H1 (cell line): ENCODE measurements at regions not wholly inside any gene's neighbourhood (a gene's known extent, or its start where the extent isn't known, plus 50 kb on each side); places are given as distances from the start of the nearest gene placed in this dataset.

ENCODE experiments used
- CTCF ChIA-PET: fragments of 300-600 bp; sonication (Branson Sonifier 250); formaldehyde crosslinking; loops from one replicate; lab custom pipeline; 2021; ENCODE audit not compliant: partially characterized antibody; lab: Charles Lee
- POLR2A ChIA-PET: fragments of 300-600 bp; sonication (Branson Sonifier 250); formaldehyde crosslinking; loops from one replicate; lab custom pipeline; 2021; ENCODE audit warnings: inconsistent platforms; ENCODE audit not compliant: partially characterized antibody; lab: Charles Lee
- DNase-seq, 2 experiments: peaks; one replicate each; pipeline versions ENCODE4 v3.0.0 to v3.0.0-alpha.2; 2010 to 2022; ENCODE audit warnings: low spot score in 2 of 2, low read depth in 1 of 2, mixed read lengths in 1 of 2
- FAIRE-seq: peaks from 2 replicates; lab custom pipeline; 2011; peaks lifted over from hg19 to GRCh38; lab: Jason Lieb, UNC
- H2AFZ ChIP-seq: 2 replicates; pipeline ENCODE4 v1.8.1; 2012; ENCODE audit warnings: low read length, inconsistent platforms
- H2AK5ac ChIP-seq: 2 replicates; pipeline ENCODE4 v1.6.1; 2013; ENCODE audit warnings: low read depth, low read length
- H2BK120ac ChIP-seq: replicated peaks from 2 replicates; pipeline ENCODE3; 2013; ENCODE audit warnings: low read depth, low read length, inconsistent platforms
- H2BK12ac ChIP-seq: 2 replicates; pipeline ENCODE4 v1.6.1; 2013; ENCODE audit warnings: low read depth, low read length
- H2BK15ac ChIP-seq: 2 replicates; pipeline ENCODE4 v1.6.1; 2013; ENCODE audit warnings: low read length
- H2BK20ac ChIP-seq: 2 replicates; pipeline ENCODE4 v1.6.1; 2013; ENCODE audit warnings: low read length
- H2BK5ac ChIP-seq: 2 replicates; pipeline ENCODE4 v1.6.1; 2013; ENCODE audit warnings: low read depth, low read length
- H3K14ac ChIP-seq: 2 replicates; pipeline ENCODE4 v1.6.1; 2013; ENCODE audit warnings: inconsistent platforms; ENCODE audit not compliant: insufficient read length
- H3K18ac ChIP-seq: 2 replicates; pipeline ENCODE4 v1.6.1; 2013; ENCODE audit warnings: low read length; ENCODE audit errors: extremely low read depth
- H3K23ac ChIP-seq: 2 replicates; pipeline ENCODE4 v1.6.1; 2013; ENCODE audit warnings: inconsistent platforms; ENCODE audit not compliant: insufficient read length
- H3K23me2 ChIP-seq: 2 replicates; pipeline ENCODE4 v1.6.1; 2013; ENCODE audit warnings: low read depth, low read length
- H3K27ac ChIP-seq: 2 replicates; pipeline ENCODE4 v1.6.1; 2011; ENCODE audit warnings: low read depth, low read length, inconsistent platforms
- H3K27me3 ChIP-seq, 4 experiments: replicated peaks in 1 of 4; 1 replicate in 1 of 4; 2 replicates in 3 of 4; pipeline versions ENCODE4 v1.6.1 to v1.8.1; 2011 to 2013; ENCODE audit warnings: low read length in 3 of 4, mild to moderate bottlenecking in 3 of 4, inconsistent platforms in 2 of 4, mixed read lengths in 2 of 4, moderate library complexity in 1 of 4; ENCODE audit not compliant: control insufficient read depth in 3 of 4, insufficient read depth in 3 of 4; ENCODE audit errors: extremely low read depth in 1 of 4
- H3K36me3 ChIP-seq, 4 experiments: 2 replicates each; pipeline versions ENCODE4 v1.6.1 to v1.8.1; 2011 to 2013; ENCODE audit warnings: mild to moderate bottlenecking in 4 of 4, low read length in 3 of 4, moderate library complexity in 2 of 4, control low read depth in 1 of 4, inconsistent platforms in 1 of 4; ENCODE audit not compliant: insufficient read depth in 4 of 4, control insufficient read depth in 2 of 4
- H3K4ac ChIP-seq: replicated peaks from 2 replicates; pipeline ENCODE3; 2013; ENCODE audit warnings: low read length, low read depth, mixed read lengths, inconsistent platforms; ENCODE audit not compliant: insufficient read length
- H3K4me1 ChIP-seq, 4 experiments: replicated peaks in 1 of 4; 1 replicate in 1 of 4; 2 replicates in 3 of 4; pipeline versions ENCODE4 v1.6.1 to v1.8.1; 2011 to 2013; ENCODE audit warnings: low read length in 3 of 4, inconsistent platforms in 2 of 4, mixed read lengths in 1 of 4; ENCODE audit not compliant: insufficient read depth in 4 of 4, control insufficient read depth in 3 of 4
- H3K4me2 ChIP-seq, 2 experiments: 2 replicates each; pipeline versions ENCODE4 v1.6.1 to v1.8.1; 2011 to 2013; ENCODE audit warnings: low read depth in 2 of 2, low read length in 2 of 2, control low read depth in 1 of 2, inconsistent platforms in 1 of 2, mild to moderate bottlenecking in 1 of 2; ENCODE audit not compliant: insufficient read depth in 1 of 2
- H3K4me3 ChIP-seq, 4 experiments: fragments of 200-600, 300-600 bp in 1 of 4; sonication (generic), shearing (Covaris generic), sonication (Bioruptor Twin) in 1 of 4; 2 replicates each; pipeline versions ENCODE4 v1.5.1 to v1.8.1; 2011 to 2016; ENCODE audit warnings: low read length in 4 of 4, low read depth in 3 of 4, control low read depth in 2 of 4, inconsistent platforms in 2 of 4, mild to moderate bottlenecking in 2 of 4, mixed read lengths in 1 of 4, moderate library complexity in 1 of 4; ENCODE audit not compliant: insufficient read depth in 2 of 4; ENCODE audit errors: extremely low read depth in 1 of 4
- H3K56ac ChIP-seq: replicated peaks from 2 replicates; pipeline ENCODE3; 2013; ENCODE audit warnings: low read depth, mild to moderate bottlenecking, mixed read lengths, low read length, inconsistent platforms; ENCODE audit not compliant: insufficient read length
- H3K79me1 ChIP-seq: 2 replicates; pipeline ENCODE4 v1.6.1; 2013; ENCODE audit warnings: low read depth, low read length, control low read depth
- H3K79me2 ChIP-seq, 2 experiments: 2 replicates each; pipeline versions ENCODE4 v1.6.1 to v1.8.1; 2012 to 2013; ENCODE audit warnings: low read length in 2 of 2, mild to moderate bottlenecking in 2 of 2, inconsistent platforms in 1 of 2; ENCODE audit not compliant: insufficient read depth in 2 of 2, control insufficient read depth in 1 of 2
- H3K9ac ChIP-seq, 4 experiments: replicated peaks in 1 of 4; 1 replicate in 1 of 4; 2 replicates in 3 of 4; pipeline versions ENCODE4 v1.6.1 to v1.8.1; 2011 to 2013; ENCODE audit warnings: low read depth in 3 of 4, low read length in 3 of 4, control low read depth in 2 of 4, mild to moderate bottlenecking in 2 of 4, moderate library complexity in 2 of 4, inconsistent platforms in 1 of 4; ENCODE audit errors: extremely low read depth in 1 of 4
- H3K9me3 ChIP-seq, 2 experiments: 2 replicates each; pipeline versions ENCODE4 v1.6.1 to v1.8.1; 2012 to 2013; ENCODE audit warnings: mild to moderate bottlenecking in 2 of 2, moderate library complexity in 2 of 2, control low read depth in 1 of 2, inconsistent platforms in 1 of 2, low read depth in 1 of 2, low read length in 1 of 2, mixed read lengths in 1 of 2; ENCODE audit not compliant: insufficient read depth in 2 of 2
- H4K20me1 ChIP-seq, 2 experiments: replicated peaks in 1 of 2; 2 replicates each; pipeline versions ENCODE3 to v1.8.1; 2011 to 2013; ENCODE audit warnings: inconsistent platforms in 2 of 2, low read length in 2 of 2, mild to moderate bottlenecking in 1 of 2; ENCODE audit not compliant: insufficient read depth in 2 of 2, control insufficient read depth in 1 of 2
- H4K5ac ChIP-seq: 2 replicates; pipeline ENCODE4 v1.6.1; 2013; ENCODE audit warnings: low read length, low read depth, mixed read lengths, inconsistent platforms; ENCODE audit not compliant: insufficient read length
- H4K8ac ChIP-seq: 2 replicates; pipeline ENCODE4 v1.8.0; 2013; ENCODE audit warnings: mild to moderate bottlenecking, moderate library complexity, low read length, inconsistent platforms; ENCODE audit not compliant: insufficient read depth; ENCODE audit errors: extremely low read depth
- H4K91ac ChIP-seq: replicated peaks from 2 replicates; pipeline ENCODE3; 2013; ENCODE audit warnings: low read length, mixed read lengths, inconsistent platforms; ENCODE audit not compliant: insufficient read length
- CBX8 ChIP-seq: fragments of 300-800, 300-1000 bp; sonication (generic); IDR thresholded peaks from 2 replicates; pipeline ENCODE4 v1.7.1; 2016; ENCODE audit warnings: low read depth, low read length, borderline replicate concordance
- CEBPB ChIP-seq: IDR thresholded peaks from 2 replicates; pipeline ENCODE4 v1.6.1; 2012; ENCODE audit warnings: low read depth, low read length
- EGR1 ChIP-seq: IDR thresholded peaks from 2 replicates; pipeline ENCODE4 v1.6.1; 2011; ENCODE audit warnings: low read depth, low read length, borderline replicate concordance
- GTF2F1 ChIP-seq: IDR thresholded peaks from 2 replicates; pipeline ENCODE4 v1.6.1; 2012; ENCODE audit warnings: low read depth, low read length, improper control_type of control experiment, borderline replicate concordance
- SIRT6 ChIP-seq: IDR thresholded peaks from one replicate; pipeline ENCODE4 v1.7.1; 2012; ENCODE audit warnings: low read length, inconsistent platforms
- SP1 ChIP-seq: IDR thresholded peaks from 2 replicates; pipeline ENCODE4 v1.6.1; 2011; ENCODE audit warnings: low read depth, low read length
- USF2 ChIP-seq: IDR thresholded peaks from 2 replicates; pipeline ENCODE4 v1.6.1; 2011; ENCODE audit warnings: low read length, improper control_type of control experiment
- WGBS, 2 experiments: shearing (Covaris generic) in 1 of 2; methylation state at CpG; one replicate each; pipeline versions ENCODE4 v1.1.6 to v1.1.7; 2013 to 2015; ENCODE audit warnings: low lambda C conversion rate in 2 of 2, mixed read lengths in 2 of 2, inconsistent platforms in 1 of 2, low coverage in 1 of 2, missing lambda C conversion rate in 1 of 2; ENCODE audit not compliant: insufficient replicate concordance in 2 of 2, insufficient coverage in 1 of 2, insufficient read length in 1 of 2; ENCODE audit errors: extremely low coverage in 1 of 2, missing lambda C conversion rate in 1 of 2; 5-methylcytosine and 5-hydroxymethylcytosine counted together

GRCh38 chr15:31815411-31816155 lies 214.7 kb upstream of the CHRNA7 start:
- Histone ChIP-seq H2BK5ac (no peak overlapping the region), H3K23me2 (peaks cover 5% of the 10 kb centered on the region; the same call in 1 of the 2 replicates), H3K79me2 (no peaks in the 10 kb centered on the region), H2BK12ac (no peak overlapping the region), H4K8ac (no peak overlapping the region)
- no peak for FAIRE-seq
- no peak for TF ChIP-seq SIRT6
- TF ChIP-seq SP1, result no peak
- TF ChIP-seq CEBPB, result no peak
- TF ChIP-seq GTF2F1, result no peak
- no peak for TF ChIP-seq CBX8
- TF ChIP-seq USF2, result no peak
- TF ChIP-seq EGR1, result no peak
- TF ChIP-seq, all 59 proteins: peak for 0
- Histone ChIP-seq H3K4ac (no peak overlapping the region), H3K18ac (no peak overlapping the region), H2AFZ (no peak overlapping the region), H4K20me1 (peaks cover 0 to 2% of the 10 kb centered on the region in 2 experiments), H3K4me3 (no peak overlapping the region), H3K14ac (no peak overlapping the region), H3K79me1 (no peaks in the 10 kb centered on the region), H3K23ac (no peak overlapping the region), H2BK120ac (no peak overlapping the region), H3K9me3 (no peaks in the 10 kb centered on the region), H2AK5ac (no peak overlapping the region), H3K56ac (no peak overlapping the region), H4K5ac (no peak overlapping the region), H2BK15ac (0 out of 2 replicates have a peak overlapping the region, but pooled peaks have one; percentile 23), H2BK20ac (no peak overlapping the region), H3K4me2 (no peak overlapping the region), H3K4me1 (no peaks in the 10 kb centered on the region; a peak in 1 of 7 replicates), H3K27ac (no peak overlapping the region), H3K36me3 (no peaks in the 10 kb centered on the region), H4K91ac (no peak overlapping the region), H3K9ac (no peak overlapping the region), H3K27me3 (no peaks in the 10 kb centered on the region)
- 90% methylated on average over 15 of the region's 15 CpGs; no CpG with 5 or more reads in 1 of the 2 experiments for WGBS, 2 experiments
- DNase-seq, result no peak
- POLR2A ChIA-PET, result no interaction called here
- CTCF ChIA-PET, result interaction anchor here (0.6 kb wide), 1 partner anchor 33 kb away, joined by 4 read pairs; no protein-coding TSS in a partner anchor
